ENCODE measurements at regions not wholly inside any gene's neighbourhood (a gene's known extent, or its start where the extent isn't known, plus 50 kb on each side); places are given as distances from the start of the nearest gene placed in this dataset.

DNA sequence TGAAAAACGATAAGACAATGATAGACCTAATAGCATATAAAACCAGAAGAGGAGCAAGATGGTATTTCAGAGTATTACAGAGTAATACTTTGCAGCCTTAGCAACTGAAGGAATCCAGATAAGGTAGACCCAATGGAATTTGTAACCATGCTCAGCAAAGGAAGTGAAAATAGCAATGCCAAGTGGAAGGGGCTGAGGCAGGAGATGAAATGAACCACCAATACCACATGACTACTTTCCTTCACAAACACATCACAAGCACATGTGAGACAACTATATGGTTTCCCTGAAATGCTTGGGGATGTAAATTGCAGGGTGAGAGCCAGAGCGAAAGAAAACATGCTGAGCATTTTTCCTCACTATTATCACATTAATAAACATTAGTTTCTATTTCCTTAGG is 79.8 kb upstream of the MELK start:
- TF ChIP-seq CTCF (IDR thresholded peaks at IDR 0.05; ENCODE audit: low read length), result no peak
- TF ChIP-seq EZH2 (IDR thresholded peaks at IDR 0.05; ENCODE audit: borderline replicate concordance, low read length), result no peak
